H1 (cell line): ENCODE measurements at regions not wholly inside any gene's neighbourhood (a gene's known extent, or its start where the extent isn't known, plus 50 kb on each side); places are given as distances from the start of the nearest gene placed in this dataset.

Experiments used
- CTCF ChIA-PET: fragments of 300-600 bp; sonication (Branson Sonifier 250); formaldehyde crosslinking; loops from one replicate; lab custom pipeline; 2021; ENCODE audit not compliant: partially characterized antibody; lab: Charles Lee
- POLR2A ChIA-PET: fragments of 300-600 bp; sonication (Branson Sonifier 250); formaldehyde crosslinking; loops from one replicate; lab custom pipeline; 2021; ENCODE audit warnings: inconsistent platforms; ENCODE audit not compliant: partially characterized antibody; lab: Charles Lee
- DNase-seq, 2 experiments: peaks; one replicate each; pipeline versions ENCODE4 v3.0.0 to v3.0.0-alpha.2; 2010 to 2022; ENCODE audit warnings: low spot score in 2 of 2, low read depth in 1 of 2, mixed read lengths in 1 of 2
- FAIRE-seq: peaks from 2 replicates; lab custom pipeline; 2011; peaks lifted over from hg19 to GRCh38; lab: Jason Lieb, UNC
- H2AFZ ChIP-seq: 2 replicates; pipeline ENCODE4 v1.8.1; 2012; ENCODE audit warnings: low read length, inconsistent platforms
- H2AK5ac ChIP-seq: 2 replicates; pipeline ENCODE4 v1.6.1; 2013; ENCODE audit warnings: low read depth, low read length
- H2BK120ac ChIP-seq: replicated peaks from 2 replicates; pipeline ENCODE3; 2013; ENCODE audit warnings: low read depth, low read length, inconsistent platforms
- H2BK12ac ChIP-seq: 2 replicates; pipeline ENCODE4 v1.6.1; 2013; ENCODE audit warnings: low read depth, low read length
- H2BK15ac ChIP-seq: 2 replicates; pipeline ENCODE4 v1.6.1; 2013; ENCODE audit warnings: low read length
- H2BK20ac ChIP-seq: 2 replicates; pipeline ENCODE4 v1.6.1; 2013; ENCODE audit warnings: low read length
- H2BK5ac ChIP-seq: 2 replicates; pipeline ENCODE4 v1.6.1; 2013; ENCODE audit warnings: low read depth, low read length
- H3K14ac ChIP-seq: 2 replicates; pipeline ENCODE4 v1.6.1; 2013; ENCODE audit warnings: inconsistent platforms; ENCODE audit not compliant: insufficient read length
- H3K18ac ChIP-seq: 2 replicates; pipeline ENCODE4 v1.6.1; 2013; ENCODE audit warnings: low read length; ENCODE audit errors: extremely low read depth
- H3K23ac ChIP-seq: 2 replicates; pipeline ENCODE4 v1.6.1; 2013; ENCODE audit warnings: inconsistent platforms; ENCODE audit not compliant: insufficient read length
- H3K23me2 ChIP-seq: 2 replicates; pipeline ENCODE4 v1.6.1; 2013; ENCODE audit warnings: low read depth, low read length
- H3K27ac ChIP-seq: 2 replicates; pipeline ENCODE4 v1.6.1; 2011; ENCODE audit warnings: low read depth, low read length, inconsistent platforms
- H3K27me3 ChIP-seq, 4 experiments: replicated peaks in 1 of 4; 1 replicate in 1 of 4; 2 replicates in 3 of 4; pipeline versions ENCODE4 v1.6.1 to v1.8.1; 2011 to 2013; ENCODE audit warnings: low read length in 3 of 4, mild to moderate bottlenecking in 3 of 4, inconsistent platforms in 2 of 4, mixed read lengths in 2 of 4, moderate library complexity in 1 of 4; ENCODE audit not compliant: control insufficient read depth in 3 of 4, insufficient read depth in 3 of 4; ENCODE audit errors: extremely low read depth in 1 of 4
- H3K36me3 ChIP-seq, 4 experiments: 2 replicates each; pipeline versions ENCODE4 v1.6.1 to v1.8.1; 2011 to 2013; ENCODE audit warnings: mild to moderate bottlenecking in 4 of 4, low read length in 3 of 4, moderate library complexity in 2 of 4, control low read depth in 1 of 4, inconsistent platforms in 1 of 4; ENCODE audit not compliant: insufficient read depth in 4 of 4, control insufficient read depth in 2 of 4
- H3K4ac ChIP-seq: replicated peaks from 2 replicates; pipeline ENCODE3; 2013; ENCODE audit warnings: low read length, low read depth, mixed read lengths, inconsistent platforms; ENCODE audit not compliant: insufficient read length
- H3K4me1 ChIP-seq, 4 experiments: replicated peaks in 1 of 4; 1 replicate in 1 of 4; 2 replicates in 3 of 4; pipeline versions ENCODE4 v1.6.1 to v1.8.1; 2011 to 2013; ENCODE audit warnings: low read length in 3 of 4, inconsistent platforms in 2 of 4, mixed read lengths in 1 of 4; ENCODE audit not compliant: insufficient read depth in 4 of 4, control insufficient read depth in 3 of 4
- H3K4me2 ChIP-seq, 2 experiments: 2 replicates each; pipeline versions ENCODE4 v1.6.1 to v1.8.1; 2011 to 2013; ENCODE audit warnings: low read depth in 2 of 2, low read length in 2 of 2, control low read depth in 1 of 2, inconsistent platforms in 1 of 2, mild to moderate bottlenecking in 1 of 2; ENCODE audit not compliant: insufficient read depth in 1 of 2
- H3K4me3 ChIP-seq, 4 experiments: fragments of 200-600, 300-600 bp in 1 of 4; sonication (generic), shearing (Covaris generic), sonication (Bioruptor Twin) in 1 of 4; 2 replicates each; pipeline versions ENCODE4 v1.5.1 to v1.8.1; 2011 to 2016; ENCODE audit warnings: low read length in 4 of 4, low read depth in 3 of 4, control low read depth in 2 of 4, inconsistent platforms in 2 of 4, mild to moderate bottlenecking in 2 of 4, mixed read lengths in 1 of 4, moderate library complexity in 1 of 4; ENCODE audit not compliant: insufficient read depth in 2 of 4; ENCODE audit errors: extremely low read depth in 1 of 4
- H3K56ac ChIP-seq: replicated peaks from 2 replicates; pipeline ENCODE3; 2013; ENCODE audit warnings: low read depth, mild to moderate bottlenecking, mixed read lengths, low read length, inconsistent platforms; ENCODE audit not compliant: insufficient read length
- H3K79me1 ChIP-seq: 2 replicates; pipeline ENCODE4 v1.6.1; 2013; ENCODE audit warnings: low read depth, low read length, control low read depth
- H3K79me2 ChIP-seq, 2 experiments: 2 replicates each; pipeline versions ENCODE4 v1.6.1 to v1.8.1; 2012 to 2013; ENCODE audit warnings: low read length in 2 of 2, mild to moderate bottlenecking in 2 of 2, inconsistent platforms in 1 of 2; ENCODE audit not compliant: insufficient read depth in 2 of 2, control insufficient read depth in 1 of 2
- H3K9ac ChIP-seq, 4 experiments: replicated peaks in 1 of 4; 1 replicate in 1 of 4; 2 replicates in 3 of 4; pipeline versions ENCODE4 v1.6.1 to v1.8.1; 2011 to 2013; ENCODE audit warnings: low read depth in 3 of 4, low read length in 3 of 4, control low read depth in 2 of 4, mild to moderate bottlenecking in 2 of 4, moderate library complexity in 2 of 4, inconsistent platforms in 1 of 4; ENCODE audit errors: extremely low read depth in 1 of 4
- H3K9me3 ChIP-seq, 2 experiments: 2 replicates each; pipeline versions ENCODE4 v1.6.1 to v1.8.1; 2012 to 2013; ENCODE audit warnings: mild to moderate bottlenecking in 2 of 2, moderate library complexity in 2 of 2, control low read depth in 1 of 2, inconsistent platforms in 1 of 2, low read depth in 1 of 2, low read length in 1 of 2, mixed read lengths in 1 of 2; ENCODE audit not compliant: insufficient read depth in 2 of 2
- H4K20me1 ChIP-seq, 2 experiments: replicated peaks in 1 of 2; 2 replicates each; pipeline versions ENCODE3 to v1.8.1; 2011 to 2013; ENCODE audit warnings: inconsistent platforms in 2 of 2, low read length in 2 of 2, mild to moderate bottlenecking in 1 of 2; ENCODE audit not compliant: insufficient read depth in 2 of 2, control insufficient read depth in 1 of 2
- H4K5ac ChIP-seq: 2 replicates; pipeline ENCODE4 v1.6.1; 2013; ENCODE audit warnings: low read length, low read depth, mixed read lengths, inconsistent platforms; ENCODE audit not compliant: insufficient read length
- H4K8ac ChIP-seq: 2 replicates; pipeline ENCODE4 v1.8.0; 2013; ENCODE audit warnings: mild to moderate bottlenecking, moderate library complexity, low read length, inconsistent platforms; ENCODE audit not compliant: insufficient read depth; ENCODE audit errors: extremely low read depth
- H4K91ac ChIP-seq: replicated peaks from 2 replicates; pipeline ENCODE3; 2013; ENCODE audit warnings: low read length, mixed read lengths, inconsistent platforms; ENCODE audit not compliant: insufficient read length
- CEBPB ChIP-seq: IDR thresholded peaks from 2 replicates; pipeline ENCODE4 v1.6.1; 2012; ENCODE audit warnings: low read depth, low read length
- CHD1 ChIP-seq: IDR thresholded peaks from 2 replicates; pipeline ENCODE4 v1.6.1; 2012; ENCODE audit warnings: low read depth, low read length, improper control_type of control experiment
- CTBP2 ChIP-seq: IDR thresholded peaks from 2 replicates; pipeline ENCODE4 v1.7.0; 2011; ENCODE audit warnings: borderline replicate concordance, mild to moderate bottlenecking, moderate library complexity, mixed read lengths, low read length; ENCODE audit not compliant: insufficient read depth, insufficient read length
- HDAC2 ChIP-seq, 2 experiments: fragments of 300-600 bp in 1 of 2; sonication (generic) in 1 of 2; IDR thresholded peaks; 2 replicates each; pipeline ENCODE4 v1.6.1; 2011 to 2012; ENCODE audit warnings: low read depth in 2 of 2, low read length in 2 of 2, mild to moderate bottlenecking in 2 of 2, moderate library complexity in 2 of 2, borderline replicate concordance in 1 of 2, inconsistent platforms in 1 of 2
- KDM4A ChIP-seq: IDR thresholded peaks from one replicate; pipeline ENCODE4 v1.7.1; 2012; ENCODE audit warnings: low read depth, mild to moderate bottlenecking, moderate library complexity, low read length, inconsistent platforms; ENCODE audit not compliant: severe bottlenecking
- POU5F1 ChIP-seq: IDR thresholded peaks from 2 replicates; pipeline ENCODE4 v1.6.1; 2011; ENCODE audit warnings: low read depth, mild to moderate bottlenecking, low read length, moderate library complexity
- RAD21 ChIP-seq, 2 experiments: IDR thresholded peaks in 1 of 2; conservative IDR thresholded peaks in 1 of 2; 2 replicates each; pipeline ENCODE4 v1.6.1; 2011; ENCODE audit warnings: low read depth in 2 of 2, low read length in 2 of 2, improper control_type of control experiment in 1 of 2, inconsistent platforms in 1 of 2, mild to moderate bottlenecking in 1 of 2, moderate library complexity in 1 of 2
- RNF2 ChIP-seq: fragments of 200-900, 300-1000 bp; sonication (generic); IDR thresholded peaks from 2 replicates; pipeline ENCODE4 v1.7.1; 2016; ENCODE audit warnings: borderline replicate concordance, low read depth, mild to moderate bottlenecking, antibody characterized with exemption, low read length; ENCODE audit not compliant: poor library complexity, severe bottlenecking; ENCODE audit errors: missing control alignments
- SP1 ChIP-seq: IDR thresholded peaks from 2 replicates; pipeline ENCODE4 v1.6.1; 2011; ENCODE audit warnings: low read depth, low read length
- SUZ12 ChIP-seq: fragments of 200-600 bp; sonication (generic); IDR thresholded peaks from 2 replicates; pipeline ENCODE4 v1.6.1; 2012; ENCODE audit warnings: mild to moderate bottlenecking, inconsistent platforms, low read length, moderate library complexity, mixed read lengths
- TAF7 ChIP-seq: optimal IDR thresholded peaks from 2 replicates; pipeline ENCODE3; 2011; ENCODE audit warnings: low read depth, mild to moderate bottlenecking, inconsistent platforms, low read length, moderate library complexity, borderline replicate concordance
- YY1 ChIP-seq: IDR thresholded peaks from 2 replicates; pipeline ENCODE4 v1.6.1; 2011; ENCODE audit warnings: low read depth, mild to moderate bottlenecking, low read length
- WGBS, 2 experiments: shearing (Covaris generic) in 1 of 2; methylation state at CpG; one replicate each; pipeline versions ENCODE4 v1.1.6 to v1.1.7; 2013 to 2015; ENCODE audit warnings: low lambda C conversion rate in 2 of 2, mixed read lengths in 2 of 2, inconsistent platforms in 1 of 2, low coverage in 1 of 2, missing lambda C conversion rate in 1 of 2; ENCODE audit not compliant: insufficient replicate concordance in 2 of 2, insufficient coverage in 1 of 2, insufficient read length in 1 of 2; ENCODE audit errors: extremely low coverage in 1 of 2, missing lambda C conversion rate in 1 of 2; 5-methylcytosine and 5-hydroxymethylcytosine counted together
- TF ChIP-seq, protein P1 (sequence below): IDR thresholded peaks from 2 replicates; pipeline ENCODE4 v1.6.1; 2011; ENCODE audit warnings: low read depth, mild to moderate bottlenecking, low read length; ENCODE audit not compliant: insufficient read depth

DNA sequence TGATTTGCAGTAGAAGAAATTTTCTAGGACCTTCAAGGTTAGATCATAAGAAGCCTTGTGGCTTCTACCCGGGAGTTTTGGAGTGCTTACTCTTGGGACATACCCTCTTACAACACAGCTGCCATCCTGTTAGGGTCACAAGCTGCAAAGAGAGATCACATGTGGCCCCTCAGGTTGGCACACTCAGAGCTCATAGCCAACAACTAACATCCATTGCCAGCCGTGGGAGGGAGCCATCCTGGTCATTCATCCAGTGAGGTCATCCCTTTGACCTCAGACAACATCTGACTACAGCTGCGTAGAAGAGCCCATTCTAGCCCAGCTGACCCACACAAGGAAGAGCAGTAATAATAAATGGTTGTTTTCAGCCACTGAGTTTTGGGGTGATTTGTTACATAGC, 76.9 kb upstream of the NABP1 start:
- Histone ChIP-seq H3K36me3 (no peaks in the 10 kb centered on the region), H4K8ac (no peak overlapping the region), H3K14ac (no peak overlapping the region), H3K23ac (no peak overlapping the region), H3K56ac (no peak overlapping the region), H4K5ac (no peak overlapping the region), H2BK12ac (no peak overlapping the region), H4K91ac (no peak overlapping the region), H3K4me2 (no peak overlapping the region), H3K4ac (no peak overlapping the region), H3K79me1 (no peaks in the 10 kb centered on the region), H3K4me1 (no peaks in the 10 kb centered on the region), H3K27ac (no peak overlapping the region), H3K18ac (no peak overlapping the region), H3K4me3 (no peak overlapping the region), H2AFZ (0 out of 2 replicates have a peak overlapping the region, but pooled peaks have one; percentile 32), H2BK5ac (no peak overlapping the region), H2AK5ac (no peak overlapping the region), H3K9me3 (no peaks in the 10 kb centered on the region), H4K20me1 (no peaks in the 10 kb centered on the region), H3K23me2 (no peaks in the 10 kb centered on the region), H3K27me3 (no peaks in the 10 kb centered on the region), H3K79me2 (no peaks in the 10 kb centered on the region), H3K9ac (no peak overlapping the region), H2BK15ac (no peak overlapping the region), H2BK120ac (no peak overlapping the region), H2BK20ac (no peak overlapping the region)
- ChIA-PET CTCF (interaction anchor here (1.1 kb wide), 1 partner anchor 128 kb away, joined by 3 read pairs; no protein-coding TSS in a partner anchor), POLR2A (no interaction called here)
- 87% methylated on average over 3 of the region's 3 CpGs; no CpG with 5 or more reads in 1 of the 2 experiments for WGBS, 2 experiments
- no peak for DNase-seq
- FAIRE-seq, result no peak
- no peak for TF ChIP-seq CHD1
- no peak for TF ChIP-seq SP1
- no peak for TF ChIP-seq TAF7
- no peak for TF ChIP-seq SUZ12
- no peak for TF ChIP-seq RNF2
- TF ChIP-seq HDAC2 (IDR thresholded peaks at IDR 0.05; ENCODE audit: borderline replicate concordance in 1 of 2, low read depth in 2 of 2, low read length in 2 of 2), result no peak
- TF ChIP-seq, protein P1, sequence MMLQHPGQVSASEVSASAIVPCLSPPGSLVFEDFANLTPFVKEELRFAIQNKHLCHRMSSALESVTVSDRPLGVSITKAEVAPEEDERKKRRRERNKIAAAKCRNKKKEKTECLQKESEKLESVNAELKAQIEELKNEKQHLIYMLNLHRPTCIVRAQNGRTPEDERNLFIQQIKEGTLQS, result no peak
- TF ChIP-seq POU5F1, result no peak
- no peak for TF ChIP-seq YY1
- TF ChIP-seq CTBP2, result no peak
- TF ChIP-seq CEBPB, result no peak
- TF ChIP-seq KDM4A, result no peak
- no peak for TF ChIP-seq RAD21 (IDR thresholded peaks at IDR 0.05 in 1 of 2, conservative IDR thresholded peaks at IDR 0.05 in 1 of 2; ENCODE audit: low read depth in 2 of 2, low read length in 2 of 2)
